Activated CD4-positive, alpha-beta T cell treated with anti-CD3 and anti-CD28 coated beads, Interleukin-2, amount 10 ng/mL, durations not matched to agents 7 days and 5 days (primary cell): ENCODE measurements at regions not wholly inside any gene's neighbourhood (a gene's known extent, or its start where the extent isn't known, plus 50 kb on each side); places are given as distances from the start of the nearest gene placed in this dataset.

Experiments
- CTCF ChIA-PET: fragments of 350-600 bp; sonication (Branson Sonifier 250); formaldehyde crosslinking; loops from one replicate; lab custom pipeline; 2021; ENCODE audit warnings: antibody characterized with exemption; lab: Charles Lee
- POLR2A ChIA-PET: fragments of 350-600 bp; sonication (Branson Sonifier 250); formaldehyde crosslinking; loops from one replicate; lab custom pipeline; 2021; ENCODE audit warnings: antibody characterized with exemption; lab: Charles Lee
- DNase-seq: peaks from one replicate; pipeline ENCODE4 v3.0.0-alpha.2; 2020
- H3K27ac Mint-ChIP-seq: one replicate; pipeline ENCODE4 v1.8.0; 2021; ENCODE audit warnings: mild to moderate bottlenecking, moderate library complexity, mixed read lengths
- H3K27me3 Mint-ChIP-seq: one replicate; pipeline ENCODE4 v1.8.0; 2021; ENCODE audit warnings: mixed read lengths
- H3K36me3 Mint-ChIP-seq: one replicate; pipeline ENCODE4 v1.8.0; 2021; ENCODE audit warnings: low read depth, mixed read lengths
- H3K4me1 Mint-ChIP-seq: one replicate; pipeline ENCODE4 v1.8.0; 2021; ENCODE audit warnings: mixed read lengths
- H3K4me3 Mint-ChIP-seq: one replicate; pipeline ENCODE4 v1.8.0; 2021; ENCODE audit warnings: mild to moderate bottlenecking, moderate library complexity, mixed read lengths
- H3K9me3 Mint-ChIP-seq: one replicate; pipeline ENCODE4 v1.8.0; 2021; ENCODE audit warnings: mixed read lengths

GRCh38 chr6:74768738-74769137 is 437.1 kb downstream of the COL12A1 start:
- Mint-ChIP-seq H3K4me3 (no peak overlapping the region), H3K27ac (no peak overlapping the region), H3K27me3 (no peaks in the 10 kb centered on the region), H3K36me3 (no peaks in the 10 kb centered on the region), H3K9me3 (no peaks in the 10 kb centered on the region), H3K4me1 (no peaks in the 10 kb centered on the region)
- ChIA-PET CTCF (no interaction called here), POLR2A (no interaction called here)
- no peak for DNase-seq

- H3K4me1 Mint-ChIP-seq, result no peaks in the 10 kb centered on the region
- H3K27ac Mint-ChIP-seq, result no peak overlapping the region
- H3K4me3 Mint-ChIP-seq, result no peak overlapping the region
- H3K27me3 Mint-ChIP-seq, result no peaks in the 10 kb centered on the region
- no peaks in the 10 kb centered on the region for H3K36me3 Mint-ChIP-seq
- DNase-seq, result no peak
- POLR2A ChIA-PET, result no interaction called here
- CTCF ChIA-PET, result no interaction called here
- no peaks in the 10 kb centered on the region for H3K9me3 Mint-ChIP-seq
Measured at GRCh38 chr6:74768120-74768519, 437.7 kb downstream of the COL12A1 start.

GRCh38 chr6:74765486-74765885 is 440.4 kb downstream of the COL12A1 start:
- Mint-ChIP-seq H3K4me3 (no peak overlapping the region), H3K36me3 (no peaks in the 10 kb centered on the region), H3K4me1 (no peaks in the 10 kb centered on the region), H3K9me3 (no peaks in the 10 kb centered on the region), H3K27ac (no peak overlapping the region), H3K27me3 (no peaks in the 10 kb centered on the region)
- no peak for DNase-seq
- CTCF ChIA-PET, result no interaction called here
- POLR2A ChIA-PET, result no interaction called here

DNA sequence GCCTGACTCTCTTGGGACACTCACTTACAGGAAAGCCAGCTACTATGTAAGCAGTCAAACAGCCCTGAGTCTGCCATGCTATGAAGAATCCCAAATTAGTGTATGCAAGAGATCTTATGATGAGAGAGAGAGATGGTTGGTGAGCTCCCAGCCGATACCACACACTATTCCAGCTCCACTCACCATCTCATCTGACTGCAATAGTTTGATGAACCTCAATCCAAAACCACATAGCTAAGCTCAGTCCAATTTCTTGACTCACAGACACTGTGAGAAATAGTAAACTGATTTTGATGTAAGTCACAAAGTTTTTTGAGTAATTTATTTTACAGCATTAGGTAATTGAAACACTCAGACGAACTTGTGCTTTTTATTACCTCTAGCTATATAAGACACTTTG is 441.4 kb downstream of the COL12A1 start:
- H3K36me3 Mint-ChIP-seq, result no peaks in the 10 kb centered on the region
- H3K9me3 Mint-ChIP-seq, result no peaks in the 10 kb centered on the region
- no peak overlapping the region for H3K4me3 Mint-ChIP-seq
- no peaks in the 10 kb centered on the region for H3K27me3 Mint-ChIP-seq
- H3K27ac Mint-ChIP-seq, result no peak overlapping the region
- POLR2A ChIA-PET, result no interaction called here
- no peak for DNase-seq
- H3K4me1 Mint-ChIP-seq, result no peaks in the 10 kb centered on the region
- CTCF ChIA-PET, result no interaction called here

- ChIA-PET CTCF (no interaction called here), POLR2A (no interaction called here)
- Mint-ChIP-seq H3K9me3 (no peaks in the 10 kb centered on the region), H3K27ac (no peak overlapping the region), H3K36me3 (no peaks in the 10 kb centered on the region), H3K4me1 (no peaks in the 10 kb centered on the region), H3K4me3 (no peak overlapping the region), H3K27me3 (no peaks in the 10 kb centered on the region)
- no peak for DNase-seq
Measured at GRCh38 chr6:74762841-74763240, 443.0 kb downstream of the COL12A1 start.

DNA sequence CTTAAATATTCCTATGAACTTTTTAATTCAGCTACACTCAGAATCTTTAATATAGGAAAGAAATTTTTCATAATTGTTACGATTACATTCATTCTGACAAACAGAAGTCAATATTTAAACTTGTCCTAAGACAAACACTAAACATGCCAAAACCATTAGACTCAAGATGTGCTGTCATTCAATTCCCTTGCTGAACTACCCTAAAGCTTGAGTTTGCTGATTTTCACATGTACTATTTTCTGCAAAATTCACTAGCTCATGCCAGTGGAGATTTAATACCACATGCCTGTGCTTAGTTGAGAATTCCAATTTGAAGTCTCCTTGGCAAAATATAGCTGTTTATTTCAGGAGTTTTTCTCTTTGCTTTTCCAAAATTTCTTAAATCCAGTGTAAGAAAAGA is 448.0 kb downstream of the COL12A1 start:
- Mint-ChIP-seq H3K9me3 (no peaks in the 10 kb centered on the region), H3K4me3 (no peak overlapping the region)

GRCh38 chr6:74756923-74757322 is 448.9 kb downstream of the COL12A1 start:
- no peaks in the 10 kb centered on the region for H3K27me3 Mint-ChIP-seq
- POLR2A ChIA-PET, result no interaction called here
- H3K9me3 Mint-ChIP-seq, result no peaks in the 10 kb centered on the region
- no peaks in the 10 kb centered on the region for H3K36me3 Mint-ChIP-seq
- DNase-seq, result no peak
- H3K4me1 Mint-ChIP-seq, result no peaks in the 10 kb centered on the region
- no peak overlapping the region for H3K27ac Mint-ChIP-seq
- CTCF ChIA-PET, result no interaction called here
- H3K4me3 Mint-ChIP-seq, result no peak overlapping the region

More for the DNA sequence above, 448.0 kb downstream of the COL12A1 start:
- ChIA-PET POLR2A (no interaction called here), CTCF (interaction anchor here (0.5 kb wide), 1 partner anchor 1604 kb away, joined by 4 read pairs; no protein-coding TSS in a partner anchor)
- no peaks in the 10 kb centered on the region for H3K4me1 Mint-ChIP-seq
- H3K27me3 Mint-ChIP-seq, result no peaks in the 10 kb centered on the region
- H3K36me3 Mint-ChIP-seq, result no peaks in the 10 kb centered on the region
- H3K27ac Mint-ChIP-seq, result no peak overlapping the region
- no peak for DNase-seq

- H3K27ac Mint-ChIP-seq, result no peak overlapping the region
- H3K36me3 Mint-ChIP-seq, result no peaks in the 10 kb centered on the region
- DNase-seq, result no peak
- no peak overlapping the region for H3K4me3 Mint-ChIP-seq
- CTCF ChIA-PET, result no interaction called here
- H3K4me1 Mint-ChIP-seq, result no peaks in the 10 kb centered on the region
- no peaks in the 10 kb centered on the region for H3K27me3 Mint-ChIP-seq
- no peaks in the 10 kb centered on the region for H3K9me3 Mint-ChIP-seq
- POLR2A ChIA-PET, result no interaction called here
Measured at GRCh38 chr6:74755778-74756177, 450.1 kb downstream of the COL12A1 start.

- H3K4me1 Mint-ChIP-seq, result no peaks in the 10 kb centered on the region
- ChIA-PET CTCF (no interaction called here), POLR2A (no interaction called here)
- no peak overlapping the region for H3K4me3 Mint-ChIP-seq
- no peaks in the 10 kb centered on the region for H3K27me3 Mint-ChIP-seq
- no peak overlapping the region for H3K27ac Mint-ChIP-seq
- DNase-seq, result no peak
- no peaks in the 10 kb centered on the region for H3K9me3 Mint-ChIP-seq
- no peaks in the 10 kb centered on the region for H3K36me3 Mint-ChIP-seq
Measured at GRCh38 chr6:74755196-74755595, 450.7 kb downstream of the COL12A1 start.

- Mint-ChIP-seq H3K9me3 (no peaks in the 10 kb centered on the region), H3K27ac (no peak overlapping the region), H3K36me3 (no peaks in the 10 kb centered on the region), H3K4me3 (no peak overlapping the region), H3K4me1 (no peaks in the 10 kb centered on the region), H3K27me3 (no peaks in the 10 kb centered on the region)
- no peak for DNase-seq
- POLR2A ChIA-PET, result no interaction called here
- CTCF ChIA-PET, result interaction anchor here (0.6 kb wide), 1 partner anchor 1036 kb away, joined by 4 read pairs; no protein-coding TSS in a partner anchor
Measured at GRCh38 chr6:74753883-74754600, 451.8 kb downstream of the COL12A1 start.

DNA sequence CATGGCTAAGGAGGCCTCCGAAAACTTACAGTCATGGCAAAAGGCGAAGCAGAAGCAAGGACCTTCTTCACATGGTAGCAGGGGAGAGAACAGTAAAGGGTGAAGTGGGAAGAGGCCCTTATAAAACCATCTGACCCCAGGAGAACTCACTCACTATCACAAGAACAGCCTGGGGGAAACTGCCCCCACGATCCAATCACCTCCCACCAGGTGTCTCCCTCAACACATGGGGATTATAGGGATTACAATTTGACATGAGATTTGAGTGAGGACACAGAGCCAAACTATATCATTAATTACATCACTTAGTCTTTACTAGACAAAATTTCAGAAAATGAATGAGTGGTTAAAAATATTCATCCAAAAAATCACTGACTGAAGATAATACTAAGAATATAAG is 453.6 kb downstream of the COL12A1 start:
- ChIA-PET CTCF (interaction anchor here (0.6 kb wide), 1 partner anchor 22 kb away, joined by 3 read pairs; no protein-coding TSS in a partner anchor), POLR2A (no interaction called here)
- no peaks in the 10 kb centered on the region for H3K27me3 Mint-ChIP-seq
- DNase-seq, result no peak
- no peaks in the 10 kb centered on the region for H3K4me1 Mint-ChIP-seq
- H3K4me3 Mint-ChIP-seq, result no peak overlapping the region
- H3K36me3 Mint-ChIP-seq, result no peaks in the 10 kb centered on the region
- H3K27ac Mint-ChIP-seq, result no peak overlapping the region
- no peaks in the 10 kb centered on the region for H3K9me3 Mint-ChIP-seq

- Mint-ChIP-seq H3K4me3 (no peak overlapping the region), H3K9me3 (no peaks in the 10 kb centered on the region), H3K36me3 (no peaks in the 10 kb centered on the region)
Measured at GRCh38 chr6:74750826-74751225, 455.0 kb downstream of the COL12A1 start.

GRCh38 chr6:74749211-74750147 is 456.4 kb downstream of the COL12A1 start:
- no peak for DNase-seq
- ChIA-PET CTCF (no interaction called here), POLR2A (no interaction called here)
- Mint-ChIP-seq H3K4me3 (no peak overlapping the region), H3K27me3 (no peaks in the 10 kb centered on the region), H3K4me1 (no peaks in the 10 kb centered on the region), H3K36me3 (no peaks in the 10 kb centered on the region), H3K9me3 (no peaks in the 10 kb centered on the region), H3K27ac (no peak overlapping the region)

More at GRCh38 chr6:74750826-74751225, 455.0 kb downstream of the COL12A1 start:
- POLR2A ChIA-PET, result no interaction called here
- Mint-ChIP-seq H3K27me3 (no peaks in the 10 kb centered on the region), H3K27ac (no peak overlapping the region), H3K4me1 (no peaks in the 10 kb centered on the region)
- no peak for DNase-seq
- CTCF ChIA-PET, result no interaction called here
